SU-DHL-6 (cell line): ENCODE measurements at regions not wholly inside any gene's neighbourhood (a gene's known extent, or its start where the extent isn't known, plus 50 kb on each side); places are given as distances from the start of the nearest gene placed in this dataset.

Experiments used
- EZH2phosphoT487 ChIP-seq: fragments of 200-600 bp; sonication (generic), shearing (Covaris generic); conservative IDR thresholded peaks from 2 replicates; pipeline ENCODE4 v1.6.1; 2018; ENCODE audit warnings: mild to moderate bottlenecking, antibody characterized with exemption, low read length, moderate library complexity, mixed read lengths
- TF ChIP-seq, protein P1 (sequence below): fragments of 200-600 bp; sonication (generic); IDR thresholded peaks from one replicate; pipeline ENCODE4 v1.5.1; 2017; ENCODE audit warnings: antibody characterized with exemption, mild to moderate bottlenecking, low read length, moderate library complexity; ENCODE audit not compliant: insufficient read depth, poor library complexity, severe bottlenecking

GRCh38 chr7:142372727-142373126, 114.9 kb upstream of the PRSS58 start:
- TF ChIP-seq, protein P1, sequence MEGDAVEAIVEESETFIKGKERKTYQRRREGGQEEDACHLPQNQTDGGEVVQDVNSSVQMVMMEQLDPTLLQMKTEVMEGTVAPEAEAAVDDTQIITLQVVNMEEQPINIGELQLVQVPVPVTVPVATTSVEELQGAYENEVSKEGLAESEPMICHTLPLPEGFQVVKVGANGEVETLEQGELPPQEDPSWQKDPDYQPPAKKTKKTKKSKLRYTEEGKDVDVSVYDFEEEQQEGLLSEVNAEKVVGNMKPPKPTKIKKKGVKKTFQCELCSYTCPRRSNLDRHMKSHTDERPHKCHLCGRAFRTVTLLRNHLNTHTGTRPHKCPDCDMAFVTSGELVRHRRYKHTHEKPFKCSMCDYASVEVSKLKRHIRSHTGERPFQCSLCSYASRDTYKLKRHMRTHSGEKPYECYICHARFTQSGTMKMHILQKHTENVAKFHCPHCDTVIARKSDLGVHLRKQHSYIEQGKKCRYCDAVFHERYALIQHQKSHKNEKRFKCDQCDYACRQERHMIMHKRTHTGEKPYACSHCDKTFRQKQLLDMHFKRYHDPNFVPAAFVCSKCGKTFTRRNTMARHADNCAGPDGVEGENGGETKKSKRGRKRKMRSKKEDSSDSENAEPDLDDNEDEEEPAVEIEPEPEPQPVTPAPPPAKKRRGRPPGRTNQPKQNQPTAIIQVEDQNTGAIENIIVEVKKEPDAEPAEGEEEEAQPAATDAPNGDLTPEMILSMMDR, result no peak
- TF ChIP-seq EZH2phosphoT487, result no peak
